Stimulated activated CD8-positive, alpha-beta memory T cell treated with anti-CD3 and anti-CD28 coated beads, Interleukin-12 subunit alpha, Interleukin-12 subunit beta, amount 100 ng/mL, for 24 hours (primary cell): ENCODE measurements at regions not wholly inside any gene's neighbourhood (a gene's known extent, or its start where the extent isn't known, plus 50 kb on each side); places are given as distances from the start of the nearest gene placed in this dataset.
A peak's percentile ranks its signal among the peaks of the same experiment; 100 is the strongest.

Source experiments
- DNase-seq: peaks from one replicate; pipeline ENCODE4 v3.0.0-alpha.2; 2020; ENCODE audit errors: extremely low read depth

DNA sequence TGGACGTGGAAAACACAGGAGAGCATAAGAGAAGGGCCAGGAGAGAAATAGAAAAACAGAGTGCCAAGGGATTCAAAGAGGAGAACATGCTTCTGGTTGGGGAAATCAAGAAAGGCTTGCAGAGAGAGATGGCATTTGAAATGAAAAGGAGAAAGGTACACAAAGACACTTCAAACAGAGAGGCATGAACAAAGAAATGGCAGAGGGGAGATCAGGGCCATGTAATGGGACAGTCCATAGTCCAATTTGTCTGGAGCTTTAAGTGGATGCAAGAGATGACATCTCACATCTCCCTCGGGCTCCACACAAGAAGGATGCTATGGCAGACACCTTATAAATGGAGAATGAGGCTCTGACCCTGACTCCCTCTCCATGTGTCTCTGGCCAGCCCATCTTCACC is 331.1 kb downstream of the MLLT3 start:
- no peak for DNase-seq

DNA sequence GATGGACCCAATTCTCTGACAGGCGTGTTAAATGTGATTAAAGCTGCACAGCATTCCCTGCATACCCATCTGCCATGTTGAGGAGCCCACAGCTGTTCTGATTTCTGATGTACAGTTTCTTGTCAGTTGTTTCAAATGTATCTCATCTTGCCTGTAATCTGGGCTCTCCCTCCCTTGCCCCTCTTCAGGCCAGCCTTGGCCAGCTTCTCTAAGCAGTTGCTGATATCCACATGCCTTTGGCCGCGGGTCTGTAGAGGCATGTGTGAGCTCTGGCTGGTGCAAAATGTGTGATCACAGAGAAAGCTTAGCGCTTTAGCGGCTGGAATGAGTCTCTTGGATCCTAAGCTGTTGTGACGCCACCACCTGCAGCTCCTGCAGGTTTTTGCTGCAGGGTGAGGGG is 332.0 kb downstream of the MLLT3 start:
- no peak for DNase-seq

DNA sequence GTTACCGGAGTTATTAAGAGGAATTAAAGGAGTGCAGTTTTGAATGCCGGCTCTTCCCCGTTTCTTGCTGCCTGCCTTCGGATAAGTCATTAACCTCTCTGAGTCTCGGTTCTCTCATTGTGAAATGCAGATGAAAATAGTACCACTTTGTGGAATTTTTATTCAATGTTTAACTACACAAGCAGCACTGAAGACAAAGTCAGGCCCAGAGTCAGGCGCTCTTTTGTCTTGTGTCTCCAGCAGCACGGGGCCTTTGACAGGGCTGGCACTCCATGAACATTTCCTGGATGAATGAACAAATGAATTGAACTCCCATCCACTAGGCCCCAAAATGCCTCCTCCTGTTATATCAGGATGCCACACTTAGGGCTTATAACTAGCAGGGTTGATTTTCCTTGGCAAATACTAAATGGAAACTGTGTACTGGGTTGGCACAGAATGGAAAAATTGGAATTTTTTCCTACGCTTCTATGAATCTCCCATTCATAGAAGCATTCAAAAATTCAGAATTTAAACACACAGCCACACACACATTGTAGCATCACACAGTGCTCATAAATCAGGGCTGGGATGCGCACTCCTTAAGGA is 332.8 kb downstream of the MLLT3 start:
- no peak for DNase-seq

DNA sequence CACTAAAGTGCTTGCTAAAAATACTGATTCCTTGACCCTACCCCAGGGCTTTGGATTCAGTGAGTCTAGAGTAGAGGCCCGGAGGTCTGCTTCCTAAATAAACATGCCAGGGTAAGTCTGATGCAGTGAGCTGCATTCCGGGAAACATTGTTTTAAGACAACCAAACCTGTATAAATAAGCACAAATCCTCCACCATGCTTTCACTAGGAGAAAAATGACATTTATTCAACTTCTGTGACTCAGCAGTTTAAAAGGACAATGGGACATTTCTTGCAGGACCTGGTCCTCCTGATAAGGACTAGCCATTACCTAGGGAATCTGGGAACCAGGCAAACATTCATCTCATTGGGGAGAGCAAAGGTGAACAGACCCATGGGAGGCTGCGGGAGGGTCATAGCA is 335.3 kb downstream of the MLLT3 start:
- no peak for DNase-seq

DNA sequence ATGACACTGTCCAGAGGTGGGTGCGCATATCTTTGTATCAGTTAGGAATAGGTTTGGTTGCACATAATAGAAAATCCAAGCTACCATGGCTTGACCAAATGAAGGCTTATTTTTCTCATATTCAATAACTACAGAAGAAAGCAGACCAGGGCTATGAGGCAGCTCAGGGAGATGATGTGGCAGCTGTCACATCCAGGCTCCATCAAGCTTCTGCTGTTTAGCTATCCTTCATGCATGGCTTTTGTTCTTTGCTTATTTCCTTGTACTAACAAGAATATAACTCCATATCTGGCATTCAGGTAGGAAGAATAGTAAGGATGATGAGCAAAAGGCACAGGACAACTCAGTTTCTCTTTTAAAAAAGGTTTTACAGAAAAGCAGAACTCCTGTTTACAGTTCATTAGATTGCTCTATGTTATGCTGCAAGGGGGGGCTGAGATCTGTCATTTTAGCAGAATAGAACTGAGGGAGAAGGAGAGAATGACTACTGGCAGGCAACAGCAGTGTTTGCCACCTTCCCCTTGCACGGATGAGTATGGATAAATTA is 336.1 kb downstream of the MLLT3 start:
- no peak for DNase-seq

- no peak for DNase-seq
Observed at GRCh38 chr9:20284601-20285289, 337.6 kb downstream of the MLLT3 start.

- DNase-seq: no peak
Observed at GRCh38 chr9:20280330-20280729, 342.0 kb downstream of the MLLT3 start.

DNA sequence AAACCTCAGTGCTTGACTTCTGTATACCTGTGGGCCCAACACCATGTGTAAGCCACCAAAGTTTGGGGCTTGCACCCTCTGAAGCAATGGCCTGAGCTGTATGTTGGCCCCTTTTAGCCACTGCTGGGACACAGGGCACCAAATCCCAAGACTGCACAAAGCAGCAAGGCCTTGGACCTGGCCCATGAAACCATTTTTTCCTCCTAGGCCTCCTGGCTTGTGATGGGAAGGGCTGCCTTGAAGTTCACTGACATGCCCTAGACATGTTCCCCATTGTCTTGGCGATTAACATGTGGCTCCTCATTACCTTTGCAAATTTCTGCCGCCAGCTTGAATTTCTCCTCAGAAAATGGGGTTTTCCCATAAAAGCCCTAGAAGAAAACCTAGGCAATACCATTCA is 345.5 kb downstream of the MLLT3 start:
- DNase-seq: no peak

DNA sequence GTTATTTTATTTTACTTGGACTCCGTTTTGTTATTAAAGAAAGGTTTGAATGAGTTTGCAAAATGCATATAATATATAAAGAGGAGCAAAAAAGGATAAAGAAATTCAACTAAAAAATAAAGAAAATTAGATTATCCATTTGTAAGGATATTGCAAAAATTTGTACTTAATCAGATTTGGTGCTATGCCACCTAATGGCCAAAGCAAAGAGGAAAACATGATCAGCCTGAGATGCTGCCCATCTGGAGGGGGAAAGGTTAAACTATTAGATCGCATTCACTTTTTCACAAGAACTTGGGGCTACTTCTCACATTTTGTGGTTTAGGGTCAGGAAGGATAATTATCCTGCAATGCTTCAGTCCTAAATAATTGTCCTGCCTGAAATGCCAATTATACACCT is 350.6 kb downstream of the MLLT3 start:
- no peak for DNase-seq

DNA sequence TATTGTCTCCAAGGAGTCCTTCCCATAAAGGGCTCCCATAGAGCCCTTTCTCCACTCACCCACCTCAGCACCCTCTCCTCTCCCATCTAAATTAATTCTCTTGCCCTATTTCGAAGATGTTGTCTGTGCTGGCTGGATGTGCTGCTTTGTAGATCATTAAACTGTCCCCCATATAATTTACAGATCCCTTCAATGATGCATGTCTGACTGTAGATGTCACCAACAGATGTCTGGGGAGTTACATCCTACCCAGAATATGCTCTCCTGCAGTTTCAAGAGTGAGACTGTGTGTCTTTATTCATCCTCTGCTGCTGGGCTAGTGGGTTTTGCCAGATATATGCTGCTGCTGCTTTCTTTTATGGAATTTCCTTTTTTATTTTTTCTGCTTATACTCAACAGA is 351.2 kb downstream of the MLLT3 start:
- DNase-seq: no peak

DNA sequence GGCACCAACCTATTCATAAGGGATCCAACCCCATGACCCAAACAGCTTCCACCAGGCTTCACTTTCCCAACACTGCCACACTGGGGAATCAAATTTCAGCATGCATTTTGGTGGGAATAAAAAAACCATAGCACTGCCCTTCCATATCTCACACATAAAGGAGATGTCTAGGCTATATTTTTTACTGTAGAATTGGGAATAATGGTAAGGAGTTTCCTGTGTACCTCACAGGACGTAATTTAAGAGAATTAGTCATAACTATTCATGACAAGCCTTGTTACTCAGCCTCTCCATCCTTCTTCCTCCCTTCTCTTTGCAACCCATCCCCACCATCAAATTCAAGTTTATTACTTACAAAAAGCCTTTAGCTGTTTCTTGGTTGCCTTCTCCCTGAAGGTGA is 352.1 kb downstream of the MLLT3 start:
- DNase-seq: no peak

DNA sequence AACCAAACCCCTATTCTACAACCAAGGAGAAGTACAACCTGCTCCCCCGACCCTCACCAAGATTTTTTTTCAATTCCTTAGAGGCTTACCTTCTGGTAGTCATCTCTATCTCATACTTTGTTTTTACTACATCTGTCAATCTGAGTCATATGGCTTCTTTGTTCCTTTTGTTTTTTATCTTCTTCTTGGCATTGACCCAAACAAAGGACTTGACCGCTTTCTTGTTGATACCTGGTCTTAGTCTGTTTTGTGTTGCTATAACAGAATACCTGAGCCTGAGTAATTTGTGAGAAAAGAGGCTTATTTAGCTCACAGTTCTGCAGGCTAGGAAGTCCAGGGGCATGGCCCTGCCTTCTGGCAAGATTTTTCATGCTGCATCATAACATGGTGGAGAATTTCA is 352.7 kb downstream of the MLLT3 start:
- no peak for DNase-seq

DNA sequence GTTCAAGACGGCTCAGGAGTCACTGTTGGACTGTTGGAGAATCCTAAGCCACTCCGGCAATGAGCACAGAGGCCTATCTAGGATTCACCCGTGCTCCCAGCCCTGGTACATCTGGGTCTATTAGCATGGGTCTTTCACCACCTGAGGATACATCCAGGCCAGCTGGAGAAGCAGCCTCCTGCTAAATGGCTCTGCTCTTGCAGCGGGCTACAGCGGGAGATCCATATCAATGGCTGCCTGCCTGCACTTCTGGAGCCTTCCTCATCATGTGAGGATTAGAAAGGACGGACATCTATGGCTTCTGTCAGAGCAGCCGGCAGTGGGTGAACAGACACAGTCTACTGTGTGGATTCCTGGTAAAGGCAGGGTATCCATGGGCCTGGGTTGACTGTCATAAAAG is 357.4 kb downstream of the MLLT3 start:
- DNase-seq: no peak

DNA sequence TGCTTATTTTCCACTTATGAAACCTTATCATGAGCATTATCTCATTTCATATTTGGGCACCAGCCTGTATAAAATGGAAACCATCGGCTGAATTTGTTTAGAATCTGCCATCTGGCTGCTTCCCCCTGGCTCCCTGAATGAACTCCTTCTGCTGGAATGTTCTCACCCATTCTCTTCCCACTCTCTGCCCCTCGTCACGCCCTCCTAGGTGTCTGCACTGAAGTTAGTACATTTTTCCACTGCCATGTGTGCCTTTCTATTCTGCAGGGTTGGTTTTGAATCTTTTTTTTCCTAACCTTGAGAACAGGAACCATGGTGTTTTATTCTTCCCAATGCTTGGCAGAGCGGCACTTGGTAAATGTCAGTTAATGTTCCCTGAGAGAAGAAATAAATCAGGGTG is 359.7 kb downstream of the MLLT3 start:
- DNase-seq: no peak

DNA sequence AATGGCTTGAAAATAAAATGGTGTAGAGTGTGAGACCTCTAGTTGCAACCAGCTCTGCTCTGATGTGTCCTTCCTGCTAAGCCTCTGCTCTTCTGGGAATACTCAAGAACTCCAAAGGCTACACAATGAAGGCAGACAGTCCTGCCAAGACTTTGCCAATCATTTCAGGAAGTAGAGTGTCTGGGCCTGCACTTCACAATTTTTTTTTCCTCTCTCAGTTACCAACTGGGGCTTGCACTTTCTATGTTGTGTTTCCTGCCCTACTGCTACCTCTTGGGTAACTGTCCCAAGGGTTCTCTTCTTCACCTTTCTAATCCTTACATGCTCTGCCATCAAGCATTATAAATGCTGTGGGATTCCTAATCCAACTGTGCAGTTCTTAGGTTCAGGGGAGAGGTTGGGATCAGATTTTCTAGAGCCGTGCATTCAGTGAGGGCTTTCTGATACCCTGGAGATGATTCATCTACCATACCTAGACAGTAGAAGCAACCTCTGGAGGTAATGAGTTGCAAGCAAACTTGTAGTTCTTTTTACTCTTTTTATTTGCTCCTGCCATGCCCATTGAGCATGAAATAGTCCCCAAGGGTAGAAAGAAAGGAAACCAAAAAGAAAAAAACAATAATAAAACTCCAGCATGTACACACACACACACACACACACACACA is 365.9 kb downstream of the MLLT3 start:
- no peak for DNase-seq

- DNase-seq: no peak
Observed at GRCh38 chr9:20255052-20255451, 367.2 kb downstream of the MLLT3 start.

DNA sequence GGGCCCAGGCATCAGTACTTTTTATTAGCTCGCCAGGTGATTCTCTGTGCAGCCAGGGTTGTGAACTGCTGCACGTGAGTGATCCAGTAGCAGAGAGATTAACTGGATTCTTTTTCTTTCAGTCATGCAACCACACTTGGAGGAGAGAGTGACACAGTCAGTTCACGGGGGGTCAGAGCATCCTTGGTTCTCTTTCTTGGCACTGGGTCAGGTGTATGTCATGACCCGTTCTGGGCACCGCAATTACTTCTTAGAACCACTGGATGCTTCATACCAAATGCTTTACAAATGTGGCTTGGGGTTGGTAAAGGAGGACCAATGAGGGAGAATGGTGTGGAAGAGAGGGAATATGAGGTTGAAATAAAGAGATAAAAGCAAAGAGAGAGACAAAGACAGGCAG is 368.7 kb downstream of the MLLT3 start:
- DNase-seq: no peak

GRCh38 chr9:20252778-20253177 is 369.5 kb downstream of the MLLT3 start:
- no peak for DNase-seq

- DNase-seq: no peak
Observed at GRCh38 chr9:20250791-20251190, 371.5 kb downstream of the MLLT3 start.

- no peak for DNase-seq
Observed at GRCh38 chr9:20244271-20244670, 378.0 kb downstream of the MLLT3 start.

DNA sequence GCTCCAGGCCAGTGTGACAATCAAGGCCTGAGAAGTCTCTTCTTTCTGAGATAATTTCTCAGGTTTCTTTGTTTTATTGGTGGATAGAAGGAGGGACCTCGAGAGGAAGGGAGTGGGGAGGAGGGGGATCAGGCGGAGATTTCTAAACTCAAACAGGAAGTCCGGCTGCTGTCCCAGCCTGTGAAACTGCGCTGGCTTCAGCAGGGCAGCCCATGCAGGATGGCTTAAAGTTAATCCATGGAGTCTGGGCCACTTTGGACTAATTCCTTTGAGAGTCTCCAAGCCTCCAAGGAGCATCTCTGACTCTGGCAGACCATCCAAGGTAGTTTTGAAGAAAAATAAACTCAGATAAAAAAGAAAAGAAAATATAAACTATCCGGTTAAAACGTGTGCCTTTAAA is 378.5 kb downstream of the MLLT3 start:
- DNase-seq: no peak

GRCh38 chr9:20242510-20243189 is 379.6 kb downstream of the MLLT3 start:
- peak; percentile 1 for DNase-seq

GRCh38 chr9:20240498-20240897 is 381.8 kb downstream of the MLLT3 start:
- DNase-seq: no peak
